Skeletal muscle cell (primary cell): ENCODE measurements at regions not wholly inside any gene's neighbourhood (a gene's known extent, or its start where the extent isn't known, plus 50 kb on each side); places are given as distances from the start of the nearest gene placed in this dataset.

Experiments used
- DNase-seq: peaks from one replicate; pipeline ENCODE4 v3.0.0-alpha.2; 2010; ENCODE audit warnings: low read depth
- H3K4me3 ChIP-seq: 2 replicates; pipeline ENCODE4 v1.5.1; 2011; ENCODE audit warnings: low read depth, mild to moderate bottlenecking, control low read depth, low read length, moderate library complexity

GRCh38 chrX:38856670-38857265 is 55.5 kb downstream of the MID1IP1 start:
- no peak for DNase-seq

GRCh38 chrX:38857736-38858523 is 56.7 kb downstream of the MID1IP1 start:
- no peak overlapping the region for H3K4me3 ChIP-seq
- no peak for DNase-seq

More at GRCh38 chrX:38856670-38857265, 55.5 kb downstream of the MID1IP1 start:
- H3K4me3 ChIP-seq: no peak overlapping the region

- H3K4me3 ChIP-seq: no peak overlapping the region
- DNase-seq: peak; percentile 18
Observed at GRCh38 chrX:38859602-38860001, 58.3 kb downstream of the MID1IP1 start.

- DNase-seq: no peak
- H3K4me3 ChIP-seq: no peak overlapping the region
Observed at GRCh38 chrX:38860106-38861013, 59.1 kb downstream of the MID1IP1 start.

- DNase-seq: peak; percentile 7
- no peak overlapping the region for H3K4me3 ChIP-seq
Observed at GRCh38 chrX:38861489-38861888, 60.2 kb downstream of the MID1IP1 start.

DNA sequence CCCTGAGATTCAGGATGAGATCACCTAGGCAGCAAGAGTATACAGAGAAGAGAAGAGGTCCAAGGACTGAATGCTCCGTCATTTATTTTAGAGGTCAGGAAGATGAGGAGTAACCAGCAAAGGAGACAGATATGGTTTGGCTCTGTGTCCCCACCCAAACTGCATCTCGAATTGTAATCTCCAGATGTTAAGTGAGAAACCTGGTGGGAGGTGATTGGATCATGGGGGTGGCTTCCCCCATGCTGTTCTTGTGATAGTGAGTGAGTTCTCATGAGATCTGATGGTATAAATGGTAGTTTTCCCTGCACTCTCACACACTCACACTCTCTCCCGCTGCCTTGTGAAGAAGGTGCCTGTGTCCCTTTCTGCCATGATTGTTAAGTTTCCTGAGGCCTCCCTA is 60.8 kb downstream of the MID1IP1 start:
- no peak overlapping the region for H3K4me3 ChIP-seq
- DNase-seq: no peak

DNA sequence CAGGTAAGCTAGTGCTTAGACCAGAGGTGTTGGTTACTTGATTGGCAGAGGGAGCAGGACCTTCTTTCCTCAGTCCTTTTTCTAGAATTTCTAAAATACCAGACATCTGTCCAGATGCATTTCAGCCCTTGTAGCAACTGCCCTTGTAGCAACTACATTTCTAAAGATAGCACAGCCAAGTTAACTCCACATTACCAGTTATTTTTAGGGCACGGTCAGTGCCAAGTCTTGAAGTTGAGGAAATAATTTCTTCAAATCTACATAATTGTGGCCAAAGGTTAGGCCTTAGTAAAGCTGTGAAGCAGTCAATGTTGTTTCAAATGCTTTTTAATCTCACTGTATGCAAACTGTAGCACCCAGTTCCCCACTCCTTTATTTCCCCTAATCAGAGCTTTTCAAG is 62.9 kb downstream of the MID1IP1 start:
- H3K4me3 ChIP-seq: no peak overlapping the region
- no peak for DNase-seq

DNA sequence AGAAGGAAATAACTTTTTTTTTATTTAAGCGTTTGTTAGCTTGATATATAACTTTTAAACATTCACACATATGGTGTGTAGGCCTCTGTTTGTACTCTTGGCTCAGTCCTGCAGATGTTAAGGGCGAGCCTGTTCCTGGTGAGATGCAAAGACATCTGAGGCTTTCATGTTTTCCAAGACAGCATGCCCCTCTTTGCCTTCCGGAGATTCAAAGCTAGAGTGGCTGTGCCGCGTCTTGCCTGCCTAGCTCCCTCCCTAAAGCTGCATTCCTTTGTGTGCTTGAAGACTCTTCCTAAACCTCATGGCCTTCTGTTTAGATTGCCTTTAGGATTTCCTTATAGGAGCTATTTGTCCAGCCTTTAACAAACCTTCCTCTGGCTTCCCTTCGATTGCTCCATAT is 67.1 kb downstream of the MID1IP1 start:
- H3K4me3 ChIP-seq: no peak overlapping the region

DNA sequence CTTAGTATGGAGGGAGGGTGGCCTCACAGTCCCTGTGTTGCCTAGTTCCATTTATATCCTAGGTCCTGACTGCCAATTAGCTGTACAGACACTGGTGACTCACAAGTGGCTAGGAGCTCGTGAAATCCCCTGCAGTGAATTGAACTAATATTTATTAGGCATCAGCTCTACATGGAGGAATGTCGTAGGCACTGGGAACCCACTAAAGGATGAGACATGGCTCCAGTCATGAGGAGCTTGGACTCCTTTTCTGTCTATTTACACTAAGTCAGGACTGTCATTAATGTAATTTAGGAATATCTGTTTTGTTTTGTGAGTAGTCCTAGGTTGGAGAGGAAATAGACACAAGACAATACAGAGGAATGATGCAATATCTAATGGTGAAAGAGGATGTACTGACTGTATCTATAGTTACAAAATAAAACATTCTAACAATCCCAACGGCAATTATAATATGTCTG is 67.7 kb downstream of the MID1IP1 start:
- peak; percentile 50 for DNase-seq

More for the DNA sequence above, 67.1 kb downstream of the MID1IP1 start:
- no peak for DNase-seq

GRCh38 chrX:38870361-38870895 is 69.2 kb downstream of the MID1IP1 start:
- no peak for DNase-seq
- H3K4me3 ChIP-seq: no peak overlapping the region

More for the DNA sequence above, 67.7 kb downstream of the MID1IP1 start:
- no peak overlapping the region for H3K4me3 ChIP-seq

DNA sequence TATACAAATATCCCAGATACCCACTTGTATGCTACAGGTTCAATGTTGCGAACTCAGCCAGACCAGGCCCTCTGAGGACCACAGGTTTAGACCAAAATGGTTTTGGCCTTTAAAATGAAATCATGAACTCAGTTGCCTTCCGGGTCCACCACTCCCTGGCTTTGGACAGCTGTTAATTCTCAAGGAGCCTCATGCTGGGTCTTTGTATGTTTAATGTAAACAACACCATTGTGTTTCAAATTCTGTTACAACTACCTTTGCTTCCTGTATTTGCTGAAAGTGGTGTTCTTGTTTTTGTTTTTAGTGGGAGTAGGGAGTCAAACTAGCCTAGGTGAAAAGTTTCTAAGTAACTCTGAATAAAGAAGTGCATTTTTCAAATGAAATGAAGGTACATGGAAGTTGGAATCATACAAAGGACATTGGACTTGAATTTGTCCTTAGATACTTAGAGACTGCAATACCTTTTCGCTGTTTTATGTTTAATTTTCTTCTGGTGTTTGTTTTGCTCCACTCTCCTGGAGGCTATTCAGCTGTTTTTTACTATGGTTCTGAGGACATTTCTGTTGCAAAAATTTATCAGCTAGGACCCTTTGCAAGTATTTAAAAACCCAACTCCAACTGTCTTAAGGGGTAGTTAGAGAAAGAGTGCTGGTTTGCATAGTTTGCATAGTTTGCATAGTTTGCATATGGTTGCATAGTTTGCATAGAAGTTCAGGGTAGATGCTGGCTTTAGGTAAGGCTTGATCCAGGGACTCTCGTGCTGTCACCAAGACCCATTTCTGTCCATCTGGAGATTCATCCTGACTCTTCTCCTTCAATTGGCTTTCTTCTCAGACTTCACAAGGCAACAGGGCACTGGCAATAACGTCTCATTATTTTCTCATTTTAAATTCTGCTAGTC is 70.1 kb downstream of the MID1IP1 start:
- DNase-seq: no peak
- H3K4me3 ChIP-seq: no peak overlapping the region

DNA sequence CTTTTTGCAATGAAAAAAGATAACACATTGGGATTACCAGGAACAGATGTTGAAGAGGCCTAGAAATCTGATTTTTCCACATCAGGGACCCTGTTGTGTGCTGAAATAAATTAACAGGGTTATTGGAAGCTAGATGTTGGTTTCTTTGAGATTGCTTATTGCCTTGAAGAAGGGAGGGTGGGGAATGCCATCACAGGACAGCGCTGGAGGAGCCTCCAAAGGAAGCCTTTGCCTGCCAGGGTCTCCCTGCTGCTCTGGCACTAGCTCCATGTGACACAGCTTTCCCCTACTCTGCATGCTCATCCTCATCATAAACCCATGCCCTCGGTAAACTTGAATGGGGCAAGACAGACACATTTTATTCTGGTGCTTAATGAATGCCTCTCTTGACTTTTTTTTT is 76.1 kb downstream of the MID1IP1 start:
- DNase-seq: no peak
- H3K4me3 ChIP-seq: no peak overlapping the region

DNA sequence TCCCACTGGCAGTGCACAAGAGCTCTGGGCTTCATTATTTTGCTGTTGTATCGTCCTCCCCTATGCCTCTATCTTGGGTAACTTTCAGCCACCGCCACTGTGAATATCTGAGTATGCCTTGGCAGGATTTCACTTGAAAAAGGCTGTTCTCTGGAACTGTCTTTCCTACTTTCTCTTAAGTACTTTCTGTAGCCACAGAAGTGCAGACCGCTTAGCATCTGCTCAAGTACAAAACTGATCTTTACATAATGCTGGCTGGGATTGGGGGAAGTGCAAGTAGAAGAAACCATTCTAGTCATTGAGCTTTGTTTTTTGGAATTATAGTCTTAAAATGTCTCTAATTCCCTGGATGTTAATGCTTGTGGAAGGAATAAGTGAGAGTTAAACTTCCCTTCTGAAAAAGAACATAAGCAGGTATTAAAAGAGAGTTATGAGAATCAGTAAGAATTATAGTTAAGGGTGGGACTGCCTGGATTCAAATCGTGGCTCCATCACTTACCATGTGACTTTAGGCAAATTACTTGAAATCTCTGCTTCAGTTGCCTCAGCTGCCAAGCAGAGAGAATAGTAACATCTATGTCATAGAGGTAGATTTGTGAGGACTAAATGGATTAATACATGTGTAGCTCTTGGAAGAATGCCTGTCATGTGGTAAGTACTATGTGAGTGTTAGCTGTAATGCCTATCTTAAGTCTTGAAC is 77.5 kb downstream of the MID1IP1 start:
- DNase-seq: no peak

GRCh38 chrX:38879631-38880220 is 78.5 kb downstream of the MID1IP1 start:
- DNase-seq: no peak
- no peak overlapping the region for H3K4me3 ChIP-seq

More for the DNA sequence above, 77.5 kb downstream of the MID1IP1 start:
- H3K4me3 ChIP-seq: no peak overlapping the region

DNA sequence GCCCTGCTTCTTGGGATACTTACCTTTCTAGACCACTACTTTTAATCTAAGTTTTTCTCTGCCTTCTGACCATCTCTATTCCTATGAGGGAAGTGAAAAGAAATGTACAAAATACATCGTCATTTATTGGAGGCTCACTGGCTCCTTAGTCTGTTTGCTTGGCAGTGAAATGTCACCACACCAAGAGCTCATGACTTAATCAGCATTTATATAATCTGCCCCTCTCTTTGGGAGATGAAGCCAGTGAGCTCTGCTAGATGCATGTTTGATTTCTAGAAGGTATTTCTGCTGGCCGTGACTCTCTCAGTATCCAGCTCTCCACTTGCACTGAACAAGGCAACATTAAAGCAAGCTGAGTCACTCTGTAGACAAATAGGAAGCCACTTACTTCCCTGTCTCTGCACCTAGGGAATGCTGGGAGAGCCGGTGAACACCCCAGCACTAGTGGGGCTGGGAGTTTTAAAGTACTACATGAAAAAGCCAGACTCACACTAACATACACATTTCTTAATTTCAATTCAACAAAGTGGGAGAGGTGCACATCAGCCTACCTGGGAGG is 79.1 kb downstream of the MID1IP1 start:
- H3K4me3 ChIP-seq: no peak overlapping the region
- DNase-seq: no peak

- DNase-seq: no peak
Observed at GRCh38 chrX:38881066-38881465, 79.8 kb downstream of the MID1IP1 start.

DNA sequence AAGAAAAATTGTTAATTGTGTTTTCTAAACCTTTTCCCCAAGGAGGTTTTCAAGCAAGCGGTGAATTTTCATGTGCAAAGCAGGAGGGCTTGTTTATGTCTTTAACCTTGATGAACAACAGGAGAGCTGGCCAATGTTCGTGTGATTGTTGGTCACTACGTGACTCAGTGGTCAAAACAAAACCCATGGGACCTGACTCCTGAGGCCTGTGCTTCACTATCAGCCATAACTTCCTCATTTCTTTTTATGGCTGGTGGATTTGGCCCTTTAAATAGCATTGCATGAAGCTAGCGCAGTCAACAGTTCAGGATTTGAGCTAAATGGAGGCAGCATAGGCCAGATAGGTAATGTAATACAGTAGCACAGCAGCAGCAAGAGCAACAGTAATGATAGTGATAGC is 80.5 kb downstream of the MID1IP1 start:
- no peak overlapping the region for H3K4me3 ChIP-seq
- no peak for DNase-seq

More at GRCh38 chrX:38881066-38881465, 79.8 kb downstream of the MID1IP1 start:
- no peak overlapping the region for H3K4me3 ChIP-seq
